ENCODE measurements at regions not wholly inside any gene's neighbourhood (a gene's known extent, or its start where the extent isn't known, plus 50 kb on each side); places are given as distances from the start of the nearest gene placed in this dataset.

- no peaks in the 10 kb centered on the region for H3K9me3 ChIP-seq (ENCODE audit: control insufficient read depth, insufficient read depth, low read length)
- H3K27me3 ChIP-seq (ENCODE audit: control insufficient read depth, insufficient read depth, low read length) = no peaks in the 10 kb centered on the region
- WGBS (ENCODE audit: insufficient coverage) = 67% methylated on average over 1 of the region's 2 CpGs
- no peaks in the 10 kb centered on the region for H3K4me1 ChIP-seq (ENCODE audit: control insufficient read depth, insufficient read depth, low read length)
- H3K36me3 ChIP-seq (ENCODE audit: control insufficient read depth, insufficient read depth, low read length) = no peaks in the 10 kb centered on the region
- H3K4me3 ChIP-seq (ENCODE audit: low read depth, low read length) = no peak overlapping the region
- no peak for DNase-seq (ENCODE audit: low read depth in 4 of 6, low spot score in 6 of 6)
- H3K27ac ChIP-seq (ENCODE audit: low read depth, low read length) = no peak overlapping the region
Measured at GRCh38 chr16:54403580-54403979, 117.0 kb upstream of the IRX3 start.

- no peaks in the 10 kb centered on the region for H3K36me3 ChIP-seq (ENCODE audit: control insufficient read depth, insufficient read depth, low read length)
- H3K4me1 ChIP-seq (ENCODE audit: control insufficient read depth, insufficient read depth, low read length) = no peaks in the 10 kb centered on the region
- H3K27ac ChIP-seq (ENCODE audit: low read depth, low read length) = no peak overlapping the region
- H3K9me3 ChIP-seq (ENCODE audit: control insufficient read depth, insufficient read depth, low read length) = no peaks in the 10 kb centered on the region
- H3K4me3 ChIP-seq (ENCODE audit: low read depth, low read length) = no peak overlapping the region
- DNase-seq (ENCODE audit: low read depth in 4 of 6, low spot score in 6 of 6) = no peak
- 94% methylated on average over 5 of the region's 5 CpGs for WGBS (ENCODE audit: insufficient coverage)
- no peaks in the 10 kb centered on the region for H3K27me3 ChIP-seq (ENCODE audit: control insufficient read depth, insufficient read depth, low read length)
Measured at GRCh38 chr16:54402873-54403272, 116.3 kb upstream of the IRX3 start.

GRCh38 chr16:54402270-54402669 lies 115.7 kb upstream of the IRX3 start:
- H3K4me1 ChIP-seq (ENCODE audit: control insufficient read depth, insufficient read depth, low read length) = no peaks in the 10 kb centered on the region
- H3K27me3 ChIP-seq (ENCODE audit: control insufficient read depth, insufficient read depth, low read length) = no peaks in the 10 kb centered on the region
- H3K9me3 ChIP-seq (ENCODE audit: control insufficient read depth, insufficient read depth, low read length) = no peaks in the 10 kb centered on the region
- no peak overlapping the region for H3K27ac ChIP-seq (ENCODE audit: low read depth, low read length)
- peak in 1 of 6 donors; percentile 7 for DNase-seq (ENCODE audit: low read depth in 4 of 6, low spot score in 6 of 6)
- H3K36me3 ChIP-seq (ENCODE audit: control insufficient read depth, insufficient read depth, low read length) = no peaks in the 10 kb centered on the region
- H3K4me3 ChIP-seq (ENCODE audit: low read depth, low read length) = no peak overlapping the region
- 74% methylated on average over 3 of the region's 4 CpGs for WGBS (ENCODE audit: insufficient coverage)

- no peaks in the 10 kb centered on the region for H3K36me3 ChIP-seq (ENCODE audit: control insufficient read depth, insufficient read depth, low read length)
- no peaks in the 10 kb centered on the region for H3K27me3 ChIP-seq (ENCODE audit: control insufficient read depth, insufficient read depth, low read length)
- H3K4me1 ChIP-seq (ENCODE audit: control insufficient read depth, insufficient read depth, low read length) = no peaks in the 10 kb centered on the region
- no peak for DNase-seq (ENCODE audit: low read depth in 4 of 6, low spot score in 6 of 6)
- WGBS (ENCODE audit: insufficient coverage) = 78% methylated on average over 5 of the region's 5 CpGs
- no peak overlapping the region for H3K27ac ChIP-seq (ENCODE audit: low read depth, low read length)
- H3K9me3 ChIP-seq (ENCODE audit: control insufficient read depth, insufficient read depth, low read length) = no peaks in the 10 kb centered on the region
- no peak overlapping the region for H3K4me3 ChIP-seq (ENCODE audit: low read depth, low read length)
Measured at GRCh38 chr16:54400261-54400660, 113.7 kb upstream of the IRX3 start.

GRCh38 chr16:54398986-54399385 lies 112.4 kb upstream of the IRX3 start:
- H3K27me3 ChIP-seq (ENCODE audit: control insufficient read depth, insufficient read depth, low read length) = no peaks in the 10 kb centered on the region
- no peak overlapping the region for H3K4me3 ChIP-seq (ENCODE audit: low read depth, low read length)
- no peaks in the 10 kb centered on the region for H3K9me3 ChIP-seq (ENCODE audit: control insufficient read depth, insufficient read depth, low read length)
- H3K36me3 ChIP-seq (ENCODE audit: control insufficient read depth, insufficient read depth, low read length) = no peaks in the 10 kb centered on the region
- no peaks in the 10 kb centered on the region for H3K4me1 ChIP-seq (ENCODE audit: control insufficient read depth, insufficient read depth, low read length)
- DNase-seq (ENCODE audit: low read depth in 4 of 6, low spot score in 6 of 6) = no peak
- H3K27ac ChIP-seq (ENCODE audit: low read depth, low read length) = no peak overlapping the region
- no CpG with 5 or more reads among the region's 3 CpGs for WGBS (ENCODE audit: insufficient coverage)

- Histone ChIP-seq H3K36me3 (ENCODE audit: control insufficient read depth, insufficient read depth, low read length) (no peaks in the 10 kb centered on the region), H3K4me3 (ENCODE audit: low read depth, low read length) (no peak overlapping the region), H3K4me1 (ENCODE audit: control insufficient read depth, insufficient read depth, low read length) (no peaks in the 10 kb centered on the region), H3K27ac (ENCODE audit: low read depth, low read length) (no peak overlapping the region), H3K9me3 (ENCODE audit: control insufficient read depth, insufficient read depth, low read length) (no peaks in the 10 kb centered on the region), H3K27me3 (ENCODE audit: control insufficient read depth, insufficient read depth, low read length) (no peaks in the 10 kb centered on the region)
- DNase-seq (ENCODE audit: low read depth in 4 of 6, low spot score in 6 of 6) = no peak
- 73% methylated on average over 3 of the region's 3 CpGs for WGBS (ENCODE audit: insufficient coverage)
Measured at GRCh38 chr16:54397838-54398237, 111.3 kb upstream of the IRX3 start.

GRCh38 chr16:54397190-54397835 lies 110.7 kb upstream of the IRX3 start:
- no peaks in the 10 kb centered on the region for H3K27me3 ChIP-seq (ENCODE audit: control insufficient read depth, insufficient read depth, low read length)
- H3K4me3 ChIP-seq (ENCODE audit: low read depth, low read length) = no peak overlapping the region
- H3K27ac ChIP-seq (ENCODE audit: low read depth, low read length) = no peak overlapping the region
- 86% methylated on average over 7 of the region's 11 CpGs for WGBS (ENCODE audit: insufficient coverage)
- DNase-seq (ENCODE audit: low read depth in 4 of 6, low spot score in 6 of 6) = no peak
- H3K4me1 ChIP-seq (ENCODE audit: control insufficient read depth, insufficient read depth, low read length) = no peaks in the 10 kb centered on the region
- H3K9me3 ChIP-seq (ENCODE audit: control insufficient read depth, insufficient read depth, low read length) = no peaks in the 10 kb centered on the region
- H3K36me3 ChIP-seq (ENCODE audit: control insufficient read depth, insufficient read depth, low read length) = no peaks in the 10 kb centered on the region

GRCh38 chr16:54389836-54390494 lies 103.4 kb upstream of the IRX3 start:
- peaks cover 4% of the 10 kb centered on the region for H3K27me3 ChIP-seq (ENCODE audit: control insufficient read depth, insufficient read depth, low read length)
- WGBS (ENCODE audit: insufficient coverage) = 62% methylated on average over 5 of the region's 8 CpGs
- H3K4me3 ChIP-seq (ENCODE audit: low read depth, low read length) = no peak overlapping the region
- no peaks in the 10 kb centered on the region for H3K36me3 ChIP-seq (ENCODE audit: control insufficient read depth, insufficient read depth, low read length)
- H3K27ac ChIP-seq (ENCODE audit: low read depth, low read length) = no peak overlapping the region
- H3K9me3 ChIP-seq (ENCODE audit: control insufficient read depth, insufficient read depth, low read length) = no peaks in the 10 kb centered on the region
- no peak for DNase-seq (ENCODE audit: low read depth in 4 of 6, low spot score in 6 of 6)
- no peaks in the 10 kb centered on the region for H3K4me1 ChIP-seq (ENCODE audit: control insufficient read depth, insufficient read depth, low read length)

GRCh38 chr16:54385141-54385540 lies 98.6 kb upstream of the IRX3 start:
- no peaks in the 10 kb centered on the region for H3K4me1 ChIP-seq (ENCODE audit: control insufficient read depth, insufficient read depth, low read length)
- H3K36me3 ChIP-seq (ENCODE audit: control insufficient read depth, insufficient read depth, low read length) = no peaks in the 10 kb centered on the region
- peaks cover 6% of the 10 kb centered on the region for H3K27me3 ChIP-seq (ENCODE audit: control insufficient read depth, insufficient read depth, low read length)
- H3K9me3 ChIP-seq (ENCODE audit: control insufficient read depth, insufficient read depth, low read length) = no peaks in the 10 kb centered on the region
- no peak overlapping the region for H3K4me3 ChIP-seq (ENCODE audit: low read depth, low read length)
- DNase-seq (ENCODE audit: low read depth in 4 of 6, low spot score in 6 of 6) = peak in 1 of 6 donors; percentile 6
- no CpG with 5 or more reads among the region's 2 CpGs for WGBS (ENCODE audit: insufficient coverage)
- H3K27ac ChIP-seq (ENCODE audit: low read depth, low read length) = no peak overlapping the region

Data from spinal cord (tissue), 9 donors.